GM12875 (cell line): ENCODE measurements at regions not wholly inside any gene's neighbourhood (a gene's known extent, or its start where the extent isn't known, plus 50 kb on each side); places are given as distances from the start of the nearest gene placed in this dataset.

Source experiments
- H3K4me3 ChIP-seq: one replicate; pipeline ENCODE4 v1.5.1; 2011; ENCODE audit warnings: low read depth, low read length, control low read depth
- TF ChIP-seq, protein P1 (sequence below): IDR thresholded peaks from 2 replicates; pipeline ENCODE4 v1.5.1; 2011; ENCODE audit warnings: low read depth, mild to moderate bottlenecking, control low read depth, inconsistent platforms, low read length, moderate library complexity, borderline replicate concordance; ENCODE audit not compliant: insufficient read depth

- TF ChIP-seq, protein P1, sequence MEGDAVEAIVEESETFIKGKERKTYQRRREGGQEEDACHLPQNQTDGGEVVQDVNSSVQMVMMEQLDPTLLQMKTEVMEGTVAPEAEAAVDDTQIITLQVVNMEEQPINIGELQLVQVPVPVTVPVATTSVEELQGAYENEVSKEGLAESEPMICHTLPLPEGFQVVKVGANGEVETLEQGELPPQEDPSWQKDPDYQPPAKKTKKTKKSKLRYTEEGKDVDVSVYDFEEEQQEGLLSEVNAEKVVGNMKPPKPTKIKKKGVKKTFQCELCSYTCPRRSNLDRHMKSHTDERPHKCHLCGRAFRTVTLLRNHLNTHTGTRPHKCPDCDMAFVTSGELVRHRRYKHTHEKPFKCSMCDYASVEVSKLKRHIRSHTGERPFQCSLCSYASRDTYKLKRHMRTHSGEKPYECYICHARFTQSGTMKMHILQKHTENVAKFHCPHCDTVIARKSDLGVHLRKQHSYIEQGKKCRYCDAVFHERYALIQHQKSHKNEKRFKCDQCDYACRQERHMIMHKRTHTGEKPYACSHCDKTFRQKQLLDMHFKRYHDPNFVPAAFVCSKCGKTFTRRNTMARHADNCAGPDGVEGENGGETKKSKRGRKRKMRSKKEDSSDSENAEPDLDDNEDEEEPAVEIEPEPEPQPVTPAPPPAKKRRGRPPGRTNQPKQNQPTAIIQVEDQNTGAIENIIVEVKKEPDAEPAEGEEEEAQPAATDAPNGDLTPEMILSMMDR, result no peak
Observed at GRCh38 chr6:130742131-130742681, 85.0 kb upstream of the SMLR1 start.

DNA sequence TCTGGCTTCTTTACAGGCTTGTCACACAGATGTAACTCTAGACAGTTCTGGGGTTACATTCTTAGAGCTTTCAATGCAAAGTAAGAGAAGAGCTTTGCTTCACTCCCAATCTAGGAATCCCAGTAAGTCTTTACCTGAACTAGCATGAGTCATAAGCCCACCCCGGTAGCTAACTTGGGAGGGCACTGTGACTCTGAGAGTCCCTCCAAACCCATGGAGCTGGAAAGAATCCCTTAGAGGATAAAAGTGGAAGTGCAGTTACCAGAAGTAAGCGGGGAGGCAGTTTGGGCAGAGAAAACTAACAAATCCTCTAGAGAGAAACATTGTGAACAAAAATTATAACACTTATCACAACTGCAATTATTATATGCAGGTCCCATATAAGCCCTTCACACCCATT, 84.0 kb upstream of the SMLR1 start:
- H3K4me3 ChIP-seq, result no peak overlapping the region
- TF ChIP-seq, protein P1, result no peak

More at GRCh38 chr6:130742131-130742681, 85.0 kb upstream of the SMLR1 start:
- no peak overlapping the region for H3K4me3 ChIP-seq

DNA sequence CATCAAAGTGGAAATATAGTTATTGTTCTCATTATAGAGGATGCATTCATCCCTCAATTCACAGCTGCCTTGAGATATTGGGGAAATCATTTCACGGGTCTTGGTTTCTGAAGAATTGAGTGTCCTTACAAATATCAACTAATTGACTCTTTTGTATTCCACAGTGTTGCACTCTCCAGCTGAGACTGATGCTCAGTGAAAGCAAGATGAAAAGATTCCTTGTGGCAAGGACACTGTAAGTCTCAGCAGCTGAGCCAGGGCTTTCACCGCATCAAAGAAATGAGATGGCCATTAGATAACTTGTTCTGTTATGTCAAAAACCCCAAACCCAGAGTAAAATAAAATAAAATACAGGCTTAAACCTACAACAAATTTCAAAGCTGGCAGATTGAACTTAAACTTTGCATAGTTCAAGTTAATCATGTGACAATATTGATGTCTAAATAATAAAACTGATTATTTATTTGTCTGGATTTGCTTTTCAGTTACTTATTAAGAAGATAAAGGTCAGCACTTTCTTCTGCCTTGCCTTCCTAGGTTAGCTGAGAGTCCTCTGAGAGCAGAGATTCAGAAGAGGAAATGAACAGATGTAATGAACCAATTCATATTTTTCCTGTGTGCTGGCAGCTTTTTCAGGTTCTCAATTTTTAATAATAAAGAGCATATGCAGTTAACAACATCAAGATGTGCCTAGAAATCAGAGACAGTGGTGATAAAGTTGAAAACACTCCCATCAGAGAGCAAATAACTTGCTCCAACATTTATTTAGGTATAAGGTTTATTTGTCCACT, 82.4 kb upstream of the SMLR1 start:
- TF ChIP-seq, protein P1, result no peak
- H3K4me3 ChIP-seq, result no peak overlapping the region

DNA sequence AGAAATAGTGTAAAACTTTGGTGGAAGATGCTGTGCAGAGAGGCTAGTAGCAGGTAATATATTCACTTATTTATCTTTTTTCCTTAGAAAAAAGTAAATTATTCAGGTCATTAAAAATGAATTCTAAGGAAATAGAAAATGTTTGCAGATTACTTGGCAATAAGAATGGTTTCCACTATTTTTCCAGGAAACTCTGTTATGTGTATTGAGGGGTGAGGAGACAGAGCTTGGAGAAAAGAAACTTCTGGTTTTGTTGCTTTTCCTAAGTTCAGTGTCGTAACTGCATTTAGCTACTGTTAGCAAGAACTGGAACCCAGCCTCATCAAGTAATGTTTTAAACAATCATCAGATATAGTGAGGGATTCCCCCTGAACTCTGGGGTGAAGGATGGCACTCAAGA, 79.2 kb upstream of the SMLR1 start:
- H3K4me3 ChIP-seq, result no peak overlapping the region
- TF ChIP-seq, protein P1, result no peak

- H3K4me3 ChIP-seq, result no peak overlapping the region
- TF ChIP-seq, protein P1, result no peak
Observed at GRCh38 chr6:130749402-130749801, 77.8 kb upstream of the SMLR1 start.

DNA sequence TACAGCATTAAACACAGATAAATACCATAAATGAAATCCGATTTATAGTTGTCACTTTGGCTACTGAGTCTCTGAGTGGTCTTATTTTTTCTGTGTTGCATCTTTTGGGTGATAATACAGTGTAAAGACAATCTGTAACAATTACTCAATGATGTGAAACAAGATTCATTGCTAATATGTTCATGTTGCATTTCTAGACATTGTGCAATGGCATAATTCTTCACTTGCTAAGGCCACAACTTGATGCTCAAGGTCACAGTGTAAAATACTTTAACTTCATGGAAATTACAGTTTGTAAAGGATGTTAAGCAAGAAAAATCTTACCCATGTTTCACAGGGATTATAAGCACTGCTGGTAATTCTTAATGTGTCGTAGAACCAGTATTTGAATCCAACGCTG, 74.9 kb upstream of the SMLR1 start:
- TF ChIP-seq, protein P1, result no peak
- H3K4me3 ChIP-seq, result no peak overlapping the region
